Glomerular endothelial cell (primary cell): ENCODE measurements at regions not wholly inside any gene's neighbourhood (a gene's known extent, or its start where the extent isn't known, plus 50 kb on each side); places are given as distances from the start of the nearest gene placed in this dataset.
"Not testable (repeated sequence)": the region's sequence is repeated elsewhere in the genome, so short reads cannot be mapped to it uniquely, and the experiment has no call there.

Source experiments
- DNase-seq: peaks from one replicate; pipeline ENCODE4 v3.0.0-alpha.2; 2011; ENCODE audit warnings: low read depth, low spot score; ENCODE audit errors: extremely low read depth

DNA sequence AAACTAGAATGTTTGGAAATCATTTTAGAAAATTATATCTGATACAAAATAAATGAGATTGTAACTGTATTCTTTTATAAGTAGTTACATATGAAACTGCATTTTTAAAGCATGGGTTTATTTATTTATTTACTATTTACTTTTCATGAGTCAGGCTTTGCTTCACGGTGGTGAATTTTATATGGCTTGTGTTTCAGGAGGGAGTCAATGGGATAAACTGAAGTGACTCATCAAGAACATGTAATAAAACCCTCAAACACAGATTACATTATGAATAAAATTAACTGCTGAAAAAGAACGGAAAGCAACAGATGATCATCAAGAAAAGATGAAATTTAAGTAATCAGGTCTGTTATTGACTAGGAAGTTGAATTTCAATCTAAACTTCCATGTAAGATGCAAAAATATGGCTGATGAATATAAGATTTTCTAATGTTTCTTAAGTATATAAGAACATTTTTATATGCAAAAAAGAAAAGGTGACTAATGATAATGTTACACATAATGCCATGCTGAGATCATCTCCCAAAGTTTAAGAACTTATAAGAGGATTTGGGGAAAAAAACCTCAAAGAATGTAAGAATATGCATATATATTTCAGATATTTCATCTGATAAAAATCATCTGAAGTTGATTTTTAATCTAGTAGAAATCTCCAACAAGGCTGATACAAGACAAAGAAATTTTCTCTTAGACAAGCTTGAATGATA is 383.6 kb downstream of the SLITRK1 start:
- DNase-seq = no peak

GRCh38 chr13:83498045-83498444 is 384.2 kb downstream of the SLITRK1 start:
- no peak for DNase-seq

- DNase-seq = no peak
Observed at GRCh38 chr13:83496501-83496900, 385.8 kb downstream of the SLITRK1 start.

GRCh38 chr13:83485101-83485500 is 397.2 kb downstream of the SLITRK1 start:
- no peak for DNase-seq

DNA sequence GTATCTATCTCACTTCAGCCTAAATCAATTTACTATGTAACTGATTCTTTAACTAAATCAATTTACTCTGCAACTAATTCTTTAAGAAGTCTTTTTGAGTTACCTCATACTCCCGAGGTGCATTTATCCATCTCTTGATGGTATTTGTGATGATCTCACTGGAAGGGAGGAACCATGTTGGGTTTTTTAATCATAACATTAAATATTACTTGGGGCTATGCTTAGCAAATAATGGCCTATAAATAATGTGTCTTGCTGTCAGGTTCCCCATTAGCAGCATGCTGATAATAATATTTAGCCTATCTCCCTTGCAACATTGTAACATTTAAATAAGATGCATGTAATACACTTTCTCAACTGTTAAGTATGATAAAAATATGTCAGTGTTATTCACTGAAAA is 411.3 kb downstream of the SLITRK1 start:
- DNase-seq = no peak

- no peak for DNase-seq
Observed at GRCh38 chr13:83470133-83470797, 412.0 kb downstream of the SLITRK1 start.

DNA sequence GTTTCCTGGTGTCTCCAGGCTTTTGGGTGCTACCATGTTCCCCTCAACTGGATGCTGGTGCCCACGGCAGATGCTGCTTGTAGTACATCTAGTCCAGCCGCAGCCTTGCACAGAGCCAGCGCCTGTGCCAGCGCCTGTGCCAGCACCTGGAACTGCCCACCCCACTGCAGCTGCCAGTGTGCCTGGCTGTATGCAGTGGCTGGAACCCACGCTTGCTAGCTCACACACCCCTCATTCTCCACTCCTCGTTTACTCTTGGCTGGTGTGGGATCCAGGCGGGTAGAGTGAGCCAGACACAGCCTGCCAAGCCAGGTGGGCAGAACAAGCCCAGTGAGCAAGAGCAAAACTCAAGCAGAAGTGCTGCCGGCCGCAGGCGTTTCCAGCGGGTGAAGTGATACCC is 428.6 kb downstream of the SLITRK1 start:
- no peak for DNase-seq

- DNase-seq = no peak
Observed at GRCh38 chr13:83453300-83453699, 429.0 kb downstream of the SLITRK1 start.

DNA sequence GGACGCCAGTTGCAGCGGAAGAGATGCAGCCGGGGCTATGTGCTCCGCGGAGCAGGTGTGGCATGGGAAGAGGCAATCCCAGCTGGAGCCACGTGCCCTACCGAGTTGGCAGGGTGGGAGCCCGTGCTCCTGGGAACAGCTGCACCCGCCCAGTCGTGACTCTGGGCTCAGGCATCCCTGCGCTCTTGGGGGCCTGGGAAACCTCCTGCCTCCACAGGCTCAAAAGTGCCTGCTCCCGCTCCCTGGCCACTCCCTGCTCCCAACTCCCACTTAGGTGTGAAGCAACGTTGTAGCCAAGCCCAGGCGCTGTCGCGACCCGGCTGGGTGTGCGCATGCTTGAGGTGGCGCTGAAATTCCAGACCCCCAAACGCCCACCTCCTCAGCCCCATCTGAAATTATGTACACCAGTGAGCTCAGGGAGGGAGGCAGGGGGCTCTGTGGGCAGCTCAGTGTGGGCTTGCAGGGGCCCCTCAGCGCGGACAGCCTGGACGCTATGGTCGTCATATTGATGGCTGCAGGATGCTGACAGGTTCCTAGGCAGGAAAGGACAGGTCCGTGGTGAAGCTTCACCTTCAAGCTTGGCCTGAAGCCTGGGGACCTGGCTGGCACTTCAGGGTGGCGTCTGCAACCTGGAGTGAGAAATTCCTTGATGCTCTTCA is 429.9 kb downstream of the SLITRK1 start:
- DNase-seq = no peak

- no peak for DNase-seq
Observed at GRCh38 chr13:83450591-83450990, 431.7 kb downstream of the SLITRK1 start.

DNA sequence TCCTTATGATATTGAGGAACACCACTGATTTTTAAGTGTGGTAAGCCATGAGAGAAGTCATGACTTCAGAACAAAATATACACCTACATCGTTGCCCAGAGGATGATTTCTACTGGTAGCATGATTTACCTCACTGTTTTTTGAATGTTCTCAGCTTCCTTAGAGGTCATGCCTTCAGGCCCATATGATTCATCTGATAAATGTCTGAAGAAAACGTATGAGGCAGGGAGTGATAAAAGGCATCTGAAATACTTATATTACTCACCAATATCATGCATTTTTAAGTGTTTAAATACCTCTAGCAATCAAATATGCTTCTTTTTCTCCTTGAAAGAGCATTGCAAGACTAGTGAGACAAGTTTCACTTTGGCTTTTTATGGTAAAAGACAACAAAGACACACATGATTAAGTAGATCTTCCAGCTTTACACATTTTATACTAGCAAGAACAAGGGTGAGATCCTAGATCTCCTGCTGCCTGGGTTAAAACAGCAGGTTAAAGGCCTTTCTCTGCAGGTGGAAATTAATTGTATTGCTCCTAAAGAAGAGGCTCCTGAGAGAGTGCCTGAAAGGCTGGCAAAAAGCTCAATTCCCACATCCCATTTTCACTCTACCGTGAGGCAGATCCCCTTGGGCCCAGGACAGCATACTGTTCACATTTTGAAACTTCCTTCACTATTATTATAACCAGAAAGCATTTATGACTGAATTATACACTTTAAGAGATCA is 432.4 kb downstream of the SLITRK1 start:
- DNase-seq = no peak

DNA sequence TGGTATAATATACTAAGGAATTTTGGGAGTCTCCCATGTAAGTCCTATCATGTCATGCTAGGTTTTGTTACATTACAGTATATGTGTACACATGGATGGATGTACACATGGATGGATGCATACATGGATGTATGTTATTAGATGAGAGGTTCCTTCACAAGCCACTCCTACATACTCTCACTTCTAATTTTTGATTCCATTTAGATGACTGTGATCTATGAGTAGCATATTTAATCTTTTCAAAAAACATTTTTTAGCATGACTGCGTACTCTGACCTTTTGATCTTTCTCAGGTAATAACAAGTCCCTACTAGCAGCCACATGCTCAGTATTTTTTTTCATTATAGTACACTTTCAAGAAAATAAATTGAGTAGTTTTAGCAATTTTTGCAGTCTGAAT is 441.8 kb downstream of the SLITRK1 start:
- no peak for DNase-seq

DNA sequence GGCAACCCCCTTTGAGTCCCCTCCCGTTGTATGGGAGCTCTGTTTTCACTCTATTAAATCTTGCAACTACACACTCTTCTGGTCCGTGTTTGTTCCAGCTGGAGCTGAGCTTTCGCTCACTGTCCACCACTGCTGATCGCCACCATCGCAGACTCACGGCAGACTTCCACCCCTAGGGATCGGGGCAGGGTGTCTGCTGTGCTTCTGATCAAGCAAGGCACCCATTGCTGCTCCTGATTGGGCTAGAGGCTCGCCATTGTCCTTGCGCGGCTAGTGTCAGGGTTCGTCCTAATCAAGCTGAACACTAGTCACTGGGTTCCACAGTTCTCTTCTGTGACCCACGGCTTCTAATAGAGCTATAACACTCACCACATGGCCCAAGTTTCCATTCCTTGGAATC is 442.8 kb downstream of the SLITRK1 start:
- not testable (repeated sequence) for DNase-seq

DNA sequence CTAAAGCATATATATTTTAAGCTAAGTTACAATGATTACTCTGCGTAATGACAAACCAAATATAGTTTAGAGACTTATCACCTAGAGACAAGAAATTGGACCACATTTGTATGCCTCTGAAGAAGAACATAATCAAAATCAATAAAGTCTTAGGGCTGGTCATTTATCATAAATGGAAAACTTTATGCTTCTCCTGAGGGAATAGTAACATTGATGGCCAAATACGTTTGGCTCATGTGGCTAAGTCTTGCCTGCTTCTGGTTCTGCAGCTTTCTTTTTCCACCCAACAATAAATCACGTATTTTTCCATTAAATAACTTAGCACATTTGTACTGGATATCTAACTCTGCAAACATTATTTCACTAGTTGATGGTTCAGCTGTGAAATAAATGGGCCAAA is 458.4 kb downstream of the SLITRK1 start:
- DNase-seq = no peak

GRCh38 chr13:83423381-83423780 is 458.9 kb downstream of the SLITRK1 start:
- DNase-seq = no peak

GRCh38 chr13:83414393-83414792 is 467.9 kb downstream of the SLITRK1 start:
- DNase-seq = no peak

DNA sequence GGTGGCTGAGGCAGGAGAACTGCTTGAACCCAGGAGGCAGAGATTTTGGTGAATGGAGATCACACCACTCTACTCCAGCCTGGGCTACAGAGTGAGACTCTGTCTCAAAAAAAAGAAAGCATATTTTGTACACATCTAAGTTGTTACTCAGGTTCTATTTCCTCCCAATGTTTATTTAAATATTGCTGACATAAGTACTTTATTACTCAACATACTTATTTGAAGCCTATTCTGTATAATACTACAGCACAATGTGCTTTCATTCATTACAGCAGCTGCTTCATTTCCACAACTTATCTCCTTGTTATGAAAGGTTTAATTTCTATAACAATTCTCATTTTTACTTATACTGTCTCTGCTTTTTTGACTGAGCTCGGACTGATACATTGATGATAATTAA is 495.7 kb downstream of the SLITRK1 start:
- no peak for DNase-seq

- no peak for DNase-seq
Observed at GRCh38 chr13:83378908-83379307, 503.4 kb downstream of the SLITRK1 start.

- DNase-seq = no peak
Observed at GRCh38 chr13:83377491-83377890, 504.8 kb downstream of the SLITRK1 start.

GRCh38 chr13:83372786-83373185 is 509.5 kb downstream of the SLITRK1 start:
- no peak for DNase-seq

DNA sequence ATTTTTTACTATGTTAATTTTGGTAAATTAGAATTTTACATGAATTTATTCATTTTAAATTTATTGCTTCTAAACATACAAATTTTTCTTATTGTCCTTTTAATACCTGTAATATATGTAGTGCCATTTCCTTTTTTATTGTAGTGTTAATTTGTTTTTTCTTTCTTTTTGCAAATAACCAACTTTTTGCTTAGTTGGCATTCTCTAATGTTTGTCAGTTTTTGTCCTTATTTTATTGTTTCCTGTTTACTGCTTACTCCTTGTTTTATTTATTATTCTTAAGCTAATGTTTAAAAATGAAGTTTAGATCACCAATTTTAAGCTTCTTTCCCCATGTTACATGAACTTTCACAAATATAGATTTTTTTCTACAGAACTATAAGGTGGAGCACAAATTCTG is 516.6 kb downstream of the SLITRK1 start:
- DNase-seq = no peak
